HG03280 (cell line): ENCODE measurements at regions not wholly inside any gene's neighbourhood (a gene's known extent, or its start where the extent isn't known, plus 50 kb on each side); places are given as distances from the start of the nearest gene placed in this dataset.
"Not testable (repeated sequence)": the region's sequence is repeated elsewhere in the genome, so short reads cannot be mapped to it uniquely, and the experiment has no call there.

Experiments
- ATAC-seq: cut with Tn5 transposase; IDR thresholded peaks from one replicate; pipeline ENCODE4 v1.9.1; 2021; ENCODE audit warnings: mild to moderate bottlenecking, moderate library complexity; ENCODE audit not compliant: unreplicated experiment

DNA sequence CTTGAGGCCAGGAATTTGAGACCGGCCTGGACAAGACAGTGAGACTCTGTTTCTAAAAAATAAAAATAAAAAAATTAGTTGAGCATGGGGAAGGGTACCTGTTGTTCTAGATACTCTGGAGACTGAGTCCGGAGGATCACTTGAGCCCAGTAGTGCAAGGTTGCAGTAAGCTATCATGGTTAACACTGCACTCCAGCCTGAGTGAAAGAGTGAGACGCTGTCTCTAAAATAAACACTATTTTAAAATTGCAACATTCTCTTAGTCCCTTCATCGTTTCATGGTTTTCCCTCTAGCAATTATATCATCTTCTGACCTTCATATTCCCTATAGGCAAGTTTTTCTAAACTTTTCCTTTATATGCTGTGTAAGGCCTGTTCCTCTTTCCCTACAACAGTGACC is 248.5 kb downstream of the VAPA start:
- ATAC-seq = no peak

DNA sequence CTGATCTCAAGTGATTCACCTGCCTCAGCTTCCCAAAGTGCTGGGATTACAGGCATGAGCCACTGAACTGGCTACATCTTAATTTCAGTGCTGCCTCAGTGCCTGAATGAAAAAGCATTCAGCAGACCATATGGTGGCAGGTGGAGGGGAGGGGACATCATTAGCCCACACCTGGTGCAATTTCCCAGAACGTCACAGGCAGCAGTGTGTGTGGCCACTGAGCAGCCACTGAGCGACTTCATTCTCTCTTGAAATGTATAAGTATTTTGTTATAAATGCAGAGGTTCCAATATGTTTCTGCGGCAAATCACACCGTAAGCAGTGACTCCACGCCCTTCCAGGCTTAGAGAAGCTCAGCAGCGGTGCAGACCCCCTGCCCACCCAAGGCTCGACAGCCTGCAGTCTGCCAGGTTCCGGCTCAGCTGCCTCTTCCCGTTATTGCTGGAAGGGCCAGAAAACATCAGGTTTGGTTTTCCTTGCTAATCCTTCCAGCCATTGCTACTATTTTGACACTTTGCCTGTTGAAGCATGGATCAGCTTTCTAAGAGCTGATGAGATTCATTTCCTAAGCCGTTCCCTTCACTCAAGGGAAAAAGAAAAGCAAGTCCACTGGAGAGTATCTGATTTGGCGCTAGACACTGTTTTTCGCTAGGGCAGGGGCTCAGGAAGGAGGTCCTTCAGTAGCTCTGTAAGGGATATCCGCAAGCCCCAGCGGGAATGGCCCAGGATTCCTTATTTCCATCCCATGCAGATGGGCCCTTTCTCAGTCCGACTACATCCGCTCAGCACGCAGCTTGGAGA is 250.7 kb downstream of the VAPA start:
- no peak for ATAC-seq

- no peak for ATAC-seq
Observed at GRCh38 chr18:10166164-10166807, 252.5 kb downstream of the VAPA start.

GRCh38 chr18:10167759-10168158 is 253.9 kb downstream of the VAPA start:
- ATAC-seq = no peak

DNA sequence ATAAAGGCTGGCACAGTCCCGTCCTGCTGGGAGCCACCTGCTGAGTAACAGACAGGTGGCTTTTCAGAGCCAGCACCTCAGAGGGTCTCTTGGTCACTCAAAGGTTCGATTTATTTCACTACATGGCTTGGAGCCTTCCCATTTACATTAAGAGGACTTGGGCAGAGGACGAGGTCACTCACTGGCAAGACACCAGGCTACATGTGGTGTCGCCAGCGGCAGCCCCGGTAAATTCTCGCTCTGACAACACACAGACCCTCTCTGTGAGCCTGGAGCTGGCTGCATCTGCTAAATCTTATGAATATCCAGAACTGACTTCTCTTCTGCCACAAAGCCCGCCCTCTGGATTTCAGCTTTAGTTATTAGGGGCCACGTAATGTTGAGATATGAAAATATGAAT is 254.7 kb downstream of the VAPA start:
- ATAC-seq = no peak

- no peak for ATAC-seq
Observed at GRCh38 chr18:10169064-10169562, 255.3 kb downstream of the VAPA start.

DNA sequence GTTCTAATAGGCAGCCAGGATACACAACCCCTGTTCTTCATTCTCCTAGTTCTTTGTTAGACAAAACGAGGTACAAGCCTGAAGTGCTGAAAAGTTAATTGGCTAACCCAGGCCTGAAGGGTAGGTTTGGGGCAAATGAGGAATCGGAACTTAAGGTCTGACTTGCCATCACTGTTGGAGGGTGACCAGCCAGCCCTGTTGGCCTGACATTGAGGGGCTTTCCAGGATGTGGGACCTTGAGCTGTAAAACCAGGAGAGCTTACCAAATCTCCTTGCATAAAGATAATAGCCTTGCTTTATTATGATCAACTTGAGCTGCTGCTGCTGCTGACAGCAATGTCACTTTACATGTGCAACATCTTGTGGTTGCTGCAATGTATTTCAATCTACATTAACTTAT is 256.0 kb downstream of the VAPA start:
- no peak for ATAC-seq

DNA sequence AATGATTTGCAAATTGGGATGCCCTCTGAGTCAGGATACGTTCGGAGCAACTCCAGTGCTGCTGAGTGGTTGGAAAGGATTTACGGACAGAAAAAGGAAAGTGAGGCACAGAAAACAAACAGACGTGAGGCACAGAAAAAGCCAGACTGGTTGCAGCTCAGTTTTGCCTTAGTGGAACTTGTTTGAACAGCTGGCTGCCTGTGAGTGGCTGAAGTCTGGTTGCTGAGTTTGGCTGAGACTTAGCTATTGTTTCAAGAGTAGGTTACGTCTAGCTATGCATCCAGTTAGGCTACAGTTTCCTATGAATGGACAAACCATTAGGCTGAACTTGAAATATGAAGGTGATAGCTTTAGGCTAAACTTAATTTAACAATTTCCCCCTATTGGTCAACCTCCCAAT is 256.6 kb downstream of the VAPA start:
- ATAC-seq = no peak

DNA sequence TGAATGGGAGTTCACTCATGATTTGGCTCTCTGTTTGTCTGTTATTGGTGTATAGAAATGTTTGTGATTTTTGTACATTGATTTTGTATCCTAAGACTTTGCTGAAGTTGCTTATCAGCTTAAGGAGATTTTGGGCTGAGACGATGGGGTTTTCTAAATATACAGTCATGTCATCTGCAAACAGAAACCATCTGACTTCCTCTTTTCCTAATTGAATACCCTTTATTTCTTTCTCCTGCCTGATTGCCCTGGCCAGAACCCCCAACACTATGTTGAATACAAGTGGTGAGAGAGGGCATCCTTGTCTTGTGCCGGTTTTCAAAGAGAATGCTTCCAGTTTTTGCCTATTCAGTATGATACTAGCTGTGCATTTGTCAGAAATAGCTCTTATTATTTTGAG is 261.5 kb downstream of the VAPA start:
- not testable (repeated sequence) for ATAC-seq

GRCh38 chr18:10179326-10179725 is 265.5 kb downstream of the VAPA start:
- ATAC-seq = not testable (repeated sequence)

- ATAC-seq = no peak
Observed at GRCh38 chr18:10182009-10182624, 268.3 kb downstream of the VAPA start.

- ATAC-seq = no peak
Observed at GRCh38 chr18:10184776-10185175, 269.7 kb upstream of the APCDD1 start.

DNA sequence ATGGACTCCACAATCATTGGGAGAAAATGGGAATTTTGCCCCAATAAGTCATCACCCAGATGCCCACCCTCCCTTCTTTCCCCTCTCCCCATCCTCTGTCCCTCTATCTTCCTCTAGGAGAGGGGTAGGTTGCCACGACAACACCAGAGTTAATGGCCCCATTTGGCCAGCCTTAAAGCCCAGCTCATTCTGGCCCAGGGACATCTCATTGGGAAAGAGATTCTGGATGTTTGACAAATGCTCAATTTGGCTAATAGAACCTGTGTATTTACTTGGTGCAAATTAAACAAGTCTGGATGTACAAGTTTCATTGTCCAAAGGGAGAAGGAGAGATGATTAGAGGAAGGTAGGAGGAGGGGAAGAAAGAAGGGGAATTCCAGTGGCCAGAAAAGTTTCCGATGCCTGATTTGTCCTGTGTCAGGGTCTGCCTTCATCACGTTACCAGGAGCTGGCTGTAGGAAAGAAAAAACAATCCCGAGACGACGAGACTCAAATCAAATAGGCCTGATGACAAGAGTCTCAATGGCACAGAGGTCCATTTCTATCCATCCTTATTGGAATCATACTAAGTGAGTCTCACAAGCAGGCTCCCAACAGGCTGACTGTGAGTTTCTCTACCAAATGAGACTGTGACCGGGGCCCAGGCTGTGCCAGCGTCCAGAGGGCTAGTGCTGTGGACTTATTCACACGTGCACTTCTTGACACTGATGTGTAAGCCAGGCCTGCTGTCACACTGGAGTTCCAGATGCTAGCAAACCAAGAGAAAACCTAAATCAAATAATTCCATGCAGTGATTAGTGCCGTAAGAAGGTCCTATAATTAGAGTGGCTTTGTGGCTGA is 265.2 kb upstream of the APCDD1 start:
- ATAC-seq = no peak

- no peak for ATAC-seq
Observed at GRCh38 chr18:10190564-10190963, 263.9 kb upstream of the APCDD1 start.

- no peak for ATAC-seq
Observed at GRCh38 chr18:10193444-10193843, 261.0 kb upstream of the APCDD1 start.

- no peak for ATAC-seq
Observed at GRCh38 chr18:10194592-10194991, 259.8 kb upstream of the APCDD1 start.

DNA sequence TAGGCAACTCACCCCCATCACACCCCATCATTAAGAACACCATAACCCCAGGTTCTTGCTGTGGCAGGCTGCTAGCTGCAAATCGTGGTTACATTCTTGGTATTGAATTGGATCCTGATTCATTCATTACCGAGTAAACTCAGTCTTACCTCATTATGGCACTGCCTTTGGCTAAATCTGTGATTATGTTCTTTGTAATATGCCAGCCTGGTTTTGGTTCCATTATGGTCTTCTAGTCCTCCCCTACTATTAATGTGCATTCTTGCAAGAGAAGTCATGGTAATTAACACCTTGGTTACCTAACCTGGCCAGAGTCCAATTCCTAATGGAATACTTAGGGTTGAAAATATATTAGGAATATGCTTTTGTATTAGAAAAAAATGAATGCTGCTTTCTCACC is 258.9 kb upstream of the APCDD1 start:
- no peak for ATAC-seq

- ATAC-seq = no peak
Observed at GRCh38 chr18:10197097-10197496, 257.3 kb upstream of the APCDD1 start.

- ATAC-seq = no peak
Observed at GRCh38 chr18:10201226-10201625, 253.2 kb upstream of the APCDD1 start.

GRCh38 chr18:10201659-10202058 is 252.8 kb upstream of the APCDD1 start:
- no peak for ATAC-seq

- ATAC-seq = no peak
Observed at GRCh38 chr18:10202845-10203321, 251.6 kb upstream of the APCDD1 start.
